ENCODE measurements at regions not wholly inside any gene's neighbourhood (a gene's known extent, or its start where the extent isn't known, plus 50 kb on each side); places are given as distances from the start of the nearest gene placed in this dataset.

DNA sequence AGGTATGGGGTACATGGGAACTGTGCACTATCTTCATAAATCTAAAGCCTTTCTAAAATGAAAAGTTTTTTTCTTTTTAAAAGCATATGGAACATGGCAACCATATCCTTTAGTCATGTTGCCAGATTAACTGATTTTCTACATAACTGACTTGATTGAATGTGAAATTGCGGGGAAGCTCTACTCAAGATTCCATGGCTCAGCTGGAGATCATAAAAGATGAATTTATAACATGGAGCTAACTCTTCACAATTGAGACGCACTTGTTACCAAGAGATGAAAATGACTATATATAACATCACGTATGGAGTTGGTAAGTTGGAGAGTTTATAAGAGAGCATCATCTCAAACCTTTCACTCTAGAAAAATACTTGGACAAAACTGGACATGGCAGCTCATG lies 190.2 kb upstream of the MYO3A start:
- no peaks in the 10 kb centered on the region for H3K36me3 ChIP-seq (ENCODE audit: control insufficient read depth in 4 of 4, insufficient read depth in 4 of 4, low read length in 4 of 4)
- no peaks in the 10 kb centered on the region for H3K9me3 ChIP-seq (ENCODE audit: control insufficient read depth in 4 of 4, insufficient read depth in 3 of 4, low read length in 3 of 4)
- no peak overlapping the region for H3K27ac ChIP-seq (ENCODE audit: low read depth in 1 of 2, low read length in 1 of 2)
- no peak for ATAC-seq (ENCODE audit: insufficient read depth, low FRiP score)
- H3K4me1 ChIP-seq (ENCODE audit: control insufficient read depth in 5 of 5, insufficient read depth in 5 of 5, low read length in 5 of 5): no peaks in the 10 kb centered on the region
- no peak overlapping the region for H3K9ac ChIP-seq (ENCODE audit: insufficient read depth in 1 of 2, low read length in 2 of 2)
- no peaks in the 10 kb centered on the region for H3K27me3 ChIP-seq (ENCODE audit: control insufficient read depth in 3 of 3, insufficient read depth in 3 of 3, low read length in 2 of 3)
- WGBS, 2 donors: 96 to 98% methylated on average over 3 of the region's 3 CpGs
- TF ChIP-seq CTCF (IDR thresholded peaks at IDR 0.05; ENCODE audit: control extremely low read depth, extremely low read depth): no peak
- no peak overlapping the region for H3K4me3 ChIP-seq
- DNase-seq: no peak

- Histone ChIP-seq H3K36me3 (ENCODE audit: control insufficient read depth in 4 of 4, insufficient read depth in 4 of 4, low read length in 4 of 4) (no peaks in the 10 kb centered on the region), H3K27me3 (ENCODE audit: control insufficient read depth in 3 of 3, insufficient read depth in 3 of 3, low read length in 2 of 3) (no peaks in the 10 kb centered on the region), H3K4me3 (no peak overlapping the region), H3K27ac (ENCODE audit: low read depth in 1 of 2, low read length in 1 of 2) (no peak overlapping the region), H3K4me1 (ENCODE audit: control insufficient read depth in 5 of 5, insufficient read depth in 5 of 5, low read length in 5 of 5) (no peaks in the 10 kb centered on the region), H3K9ac (ENCODE audit: insufficient read depth in 1 of 2, low read length in 2 of 2) (no peak overlapping the region), H3K9me3 (ENCODE audit: control insufficient read depth in 4 of 4, insufficient read depth in 3 of 4, low read length in 3 of 4) (no peaks in the 10 kb centered on the region)
- DNase-seq (no peak), ATAC-seq (ENCODE audit: insufficient read depth, low FRiP score) (no peak)
- no peak for TF ChIP-seq CTCF (IDR thresholded peaks at IDR 0.05; ENCODE audit: control extremely low read depth, extremely low read depth)
Observed at GRCh38 chr10:25744574-25744973, 189.5 kb upstream of the MYO3A start.

- no peak overlapping the region for H3K4me3 ChIP-seq
- 49 to 54% methylated on average over 3 of the region's 3 CpGs for WGBS, 2 donors
- TF ChIP-seq CTCF (IDR thresholded peaks at IDR 0.05; ENCODE audit: control extremely low read depth, extremely low read depth): no peak
- no peaks in the 10 kb centered on the region for H3K27me3 ChIP-seq (ENCODE audit: control insufficient read depth in 3 of 3, insufficient read depth in 3 of 3, low read length in 2 of 3)
- ATAC-seq (ENCODE audit: insufficient read depth, low FRiP score) (no peak), DNase-seq (no peak)
- H3K27ac ChIP-seq (ENCODE audit: low read depth in 1 of 2, low read length in 1 of 2): no peak overlapping the region
- H3K4me1 ChIP-seq (ENCODE audit: control insufficient read depth in 5 of 5, insufficient read depth in 5 of 5, low read length in 5 of 5): no peaks in the 10 kb centered on the region
- H3K9me3 ChIP-seq (ENCODE audit: control insufficient read depth in 4 of 4, insufficient read depth in 3 of 4, low read length in 3 of 4): no peaks in the 10 kb centered on the region
- H3K9ac ChIP-seq (ENCODE audit: insufficient read depth in 1 of 2, low read length in 2 of 2): no peak overlapping the region
- H3K36me3 ChIP-seq (ENCODE audit: control insufficient read depth in 4 of 4, insufficient read depth in 4 of 4, low read length in 4 of 4): no peaks in the 10 kb centered on the region
Observed at GRCh38 chr10:25745976-25746375, 188.1 kb upstream of the MYO3A start.

DNA sequence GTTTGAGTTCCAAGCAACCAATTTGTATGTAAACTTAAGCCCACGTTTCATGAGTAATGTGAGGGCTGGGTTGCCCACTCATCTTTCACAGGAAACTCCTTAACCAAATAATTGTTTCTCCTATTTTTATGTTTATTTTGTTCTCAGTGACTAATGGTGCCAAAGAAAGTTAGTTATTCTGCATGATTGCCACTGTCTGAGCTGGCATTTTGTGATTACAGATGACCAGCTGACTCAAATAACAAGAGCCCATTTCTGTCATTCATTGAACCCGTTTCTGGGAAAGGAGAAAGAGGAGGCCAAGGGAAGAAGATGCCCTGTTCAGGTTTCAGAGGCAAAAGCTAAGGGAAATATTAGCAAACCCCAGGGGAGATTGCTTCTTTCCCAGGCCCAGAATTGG lies 186.9 kb upstream of the MYO3A start:
- Histone ChIP-seq H3K9me3 (ENCODE audit: control insufficient read depth in 4 of 4, insufficient read depth in 3 of 4, low read length in 3 of 4) (no peaks in the 10 kb centered on the region), H3K4me1 (ENCODE audit: control insufficient read depth in 5 of 5, insufficient read depth in 5 of 5, low read length in 5 of 5) (no peaks in the 10 kb centered on the region), H3K9ac (ENCODE audit: insufficient read depth in 1 of 2, low read length in 2 of 2) (no peak overlapping the region), H3K27ac (ENCODE audit: low read depth in 1 of 2, low read length in 1 of 2) (no peak overlapping the region), H3K36me3 (ENCODE audit: control insufficient read depth in 4 of 4, insufficient read depth in 4 of 4, low read length in 4 of 4) (no peaks in the 10 kb centered on the region), H3K4me3 (no peak overlapping the region), H3K27me3 (ENCODE audit: control insufficient read depth in 3 of 3, insufficient read depth in 3 of 3, low read length in 2 of 3) (no peaks in the 10 kb centered on the region)
- ATAC-seq (ENCODE audit: insufficient read depth, low FRiP score): no peak
- no peak for TF ChIP-seq CTCF (IDR thresholded peaks at IDR 0.05; ENCODE audit: control extremely low read depth, extremely low read depth)
- DNase-seq: no peak
- WGBS, 2 donors: 44 to 64% methylated on average over 2 of the region's 2 CpGs
